SK-N-SH (cell line): ENCODE measurements at regions not wholly inside any gene's neighbourhood (a gene's known extent, or its start where the extent isn't known, plus 50 kb on each side); places are given as distances from the start of the nearest gene placed in this dataset.

Experiments used
- CTCF ChIA-PET: fragments of 300-600, 350-600 bp; formaldehyde crosslinking; extraction: SDS; loops from one replicate; lab custom pipeline; 2021; lab: Yijun Ruan, JAX
- POLR2A ChIA-PET: fragments of 350-600 bp; sonication (Branson Sonifier 250); formaldehyde crosslinking; extraction: SDS; loops from one replicate; lab custom pipeline; 2020; ENCODE audit warnings: antibody characterized with exemption, inconsistent platforms; lab: Yijun Ruan, JAX
- DNase-seq: peaks from one replicate; pipeline ENCODE4 v3.0.0; 2012
- H2AFZ ChIP-seq: fragments of 200-600 bp; sonication (generic); 2 replicates; pipeline ENCODE4 v1.8.1; 2016; ENCODE audit warnings: antibody characterized with exemption, mild to moderate bottlenecking, low read depth
- H3F3A ChIP-seq: fragments of 200-600 bp; sonication (generic); replicated peaks from 2 replicates; pipeline ENCODE3; 2016; ENCODE audit warnings: antibody characterized with exemption, mild to moderate bottlenecking; ENCODE audit not compliant: insufficient read depth
- H3K27ac ChIP-seq, 2 experiments: fragments of 200-500 bp in 1 of 2; fragments of 200-600 bp in 1 of 2; sonication (Bioruptor generic) in 1 of 2; sonication (generic), shearing (Covaris generic) in 1 of 2; 2 replicates each; pipeline versions ENCODE4 v1.5.1 to v1.6.1; 2014 to 2016; ENCODE audit warnings: low read depth in 2 of 2, inconsistent platforms in 1 of 2, low read length in 1 of 2, mild to moderate bottlenecking in 1 of 2, mixed read lengths in 1 of 2
- H3K27me3 ChIP-seq: fragments of 200-600 bp; sonication (generic), shearing (Covaris generic); 2 replicates; pipeline ENCODE4 v1.6.1; 2016; ENCODE audit warnings: mixed run types; ENCODE audit not compliant: insufficient read depth
- H3K36me3 ChIP-seq, 2 experiments: fragments of 200-500 bp in 1 of 2; fragments of 200-600 bp in 1 of 2; sonication (Bioruptor generic) in 1 of 2; sonication (generic) in 1 of 2; replicated peaks in 1 of 2; 2 replicates each; pipeline versions ENCODE3 to v1.5.1; 2014 to 2016; ENCODE audit warnings: low read length in 1 of 2, mild to moderate bottlenecking in 1 of 2; ENCODE audit not compliant: insufficient read depth in 2 of 2, control insufficient read depth in 1 of 2
- H3K4me1 ChIP-seq, 2 experiments: fragments of 200-500 bp in 1 of 2; fragments of 200-600 bp in 1 of 2; sonication (Bioruptor generic) in 1 of 2; sonication (generic), shearing (Covaris generic) in 1 of 2; 2 replicates each; pipeline versions ENCODE4 v1.5.1 to v1.6.1; 2014 to 2016; ENCODE audit warnings: low read depth in 1 of 2, low read length in 1 of 2, mixed run types in 1 of 2; ENCODE audit not compliant: insufficient read depth in 2 of 2, control insufficient read depth in 1 of 2
- H3K4me2 ChIP-seq: fragments of 200-600 bp; sonication (generic), shearing (Covaris generic); 2 replicates; pipeline ENCODE4 v1.6.1; 2017; ENCODE audit warnings: mixed run types
- H3K4me3 ChIP-seq, 2 experiments: fragments of 200-500 bp in 1 of 2; fragments of 200-600 bp in 1 of 2; sonication (Bioruptor generic) in 1 of 2; sonication (generic), shearing (Covaris generic) in 1 of 2; 2 replicates each; pipeline versions ENCODE4 v1.5.1 to v1.8.1; 2014 to 2016; ENCODE audit warnings: low read depth in 2 of 2, inconsistent platforms in 1 of 2, low read length in 1 of 2, mild to moderate bottlenecking in 1 of 2, mixed read lengths in 1 of 2, moderate library complexity in 1 of 2
- H3K79me2 ChIP-seq: fragments of 200-600 bp; sonication (generic); 2 replicates; pipeline ENCODE4 v1.8.1; 2017; ENCODE audit warnings: mild to moderate bottlenecking; ENCODE audit not compliant: insufficient read depth
- H3K9ac ChIP-seq: fragments of 200-600 bp; sonication (generic); 2 replicates; pipeline ENCODE4 v1.6.1; 2017; ENCODE audit warnings: mixed run types
- H3K9me2 ChIP-seq: fragments of 200-600 bp; sonication (generic); 2 replicates; pipeline ENCODE4 v1.6.1; 2017; ENCODE audit warnings: mixed run types
- H3K9me3 ChIP-seq: fragments of 200-600 bp; sonication (generic); 2 replicates; pipeline ENCODE4 v1.6.1; 2017; ENCODE audit warnings: mixed run types, mild to moderate bottlenecking, moderate library complexity
- H4K20me1 ChIP-seq: fragments of 200-600 bp; sonication (generic); 2 replicates; pipeline ENCODE4 v1.6.1; 2017; ENCODE audit warnings: mild to moderate bottlenecking, mixed run types; ENCODE audit not compliant: insufficient read depth
- CHD2 ChIP-seq: fragments of 150-350 bp; IDR thresholded peaks from 2 replicates; pipeline ENCODE4 v1.6.1; 2018; ENCODE audit warnings: low read length; ENCODE audit not compliant: partially characterized antibody
- EP300 ChIP-seq, 2 experiments: IDR thresholded peaks; 2 replicates each; pipeline versions ENCODE4 v1.4.0 to v1.6.1; 2012; ENCODE audit warnings: borderline replicate concordance in 1 of 2, low read depth in 1 of 2, low read length in 1 of 2
- EZH2phosphoT487 ChIP-seq: fragments of 200-600 bp; sonication (generic); IDR thresholded peaks from 2 replicates; pipeline ENCODE4 v1.6.1; 2017; ENCODE audit warnings: low read depth, mixed run types, mild to moderate bottlenecking, antibody characterized with exemption, moderate library complexity, borderline replicate concordance
- FOSL2 ChIP-seq: IDR thresholded peaks from 2 replicates; pipeline ENCODE4 v1.4.0; 2012; ENCODE audit warnings: low read depth, mild to moderate bottlenecking, moderate library complexity, borderline replicate concordance
- FOXM1 ChIP-seq: IDR thresholded peaks from 2 replicates; pipeline ENCODE4 v1.4.0; 2012; ENCODE audit warnings: low read depth, mild to moderate bottlenecking
- IRF3 ChIP-seq: fragments of 150-350 bp; IDR thresholded peaks from 2 replicates; pipeline ENCODE4 v1.6.1; 2016; ENCODE audit warnings: mild to moderate bottlenecking, low read depth, low read length
- MAX ChIP-seq: IDR thresholded peaks from 2 replicates; pipeline ENCODE4 v1.4.0; 2012; ENCODE audit warnings: low read depth
- MXI1 ChIP-seq: IDR thresholded peaks from 2 replicates; pipeline ENCODE4 v1.6.1; 2012; ENCODE audit warnings: mild to moderate bottlenecking, low read depth, low read length, improper control_type of control experiment
- PBX3 ChIP-seq: IDR thresholded peaks from 2 replicates; pipeline ENCODE4; 2012
- POLR2AphosphoS5 ChIP-seq: IDR thresholded peaks from 2 replicates; pipeline ENCODE4 v1.6.1; 2012; ENCODE audit warnings: low read depth, low read length
- RAD21 ChIP-seq: IDR thresholded peaks from 2 replicates; pipeline ENCODE4 v1.6.1; 2012; ENCODE audit warnings: mild to moderate bottlenecking, low read length
- RCOR1 ChIP-seq: fragments of 150-350 bp; IDR thresholded peaks from 2 replicates; pipeline ENCODE4 v1.6.1; 2017; ENCODE audit warnings: antibody characterized with exemption, low read length
- RFX5 ChIP-seq: IDR thresholded peaks from 2 replicates; pipeline ENCODE4 v1.6.1; 2012; ENCODE audit warnings: mild to moderate bottlenecking, improper control_type of control experiment, low read length
- RXRA ChIP-seq: IDR thresholded peaks from 2 replicates; pipeline ENCODE4 v1.4.0; 2012; ENCODE audit warnings: low read depth, mild to moderate bottlenecking, borderline replicate concordance
- SIN3A ChIP-seq: IDR thresholded peaks from 2 replicates; pipeline ENCODE4 v1.6.1; 2012; ENCODE audit warnings: low read depth, mild to moderate bottlenecking, low read length, moderate library complexity, borderline replicate concordance
- SMC3 ChIP-seq: IDR thresholded peaks from 2 replicates; pipeline ENCODE4 v1.6.1; 2012; ENCODE audit warnings: low read depth, low read length, improper control_type of control experiment
- TAF1 ChIP-seq: IDR thresholded peaks from 2 replicates; pipeline ENCODE4 v1.6.1; 2012; ENCODE audit warnings: low read depth, mild to moderate bottlenecking, low read length, moderate library complexity, borderline replicate concordance
- TEAD4 ChIP-seq: IDR thresholded peaks from 2 replicates; pipeline ENCODE4 v1.4.0; 2012; ENCODE audit warnings: mild to moderate bottlenecking, borderline replicate concordance; ENCODE audit not compliant: insufficient read depth
- USF2 ChIP-seq: fragments of 150-350 bp; IDR thresholded peaks from 2 replicates; pipeline ENCODE4 v1.6.1; 2017; ENCODE audit warnings: antibody characterized with exemption, low read length, low read depth, borderline replicate concordance
- ZBTB33 ChIP-seq: IDR thresholded peaks from 2 replicates; pipeline ENCODE4 v1.4.0; 2012; ENCODE audit warnings: low read depth, borderline replicate concordance
- WGBS: methylation state at CpG from one replicate; pipeline ENCODE4 v1.1.6; 2017; ENCODE audit warnings: low lambda C conversion rate; 5-methylcytosine and 5-hydroxymethylcytosine counted together

- no peak for TF ChIP-seq RXRA
- TF ChIP-seq EZH2phosphoT487, result no peak
- no peak for TF ChIP-seq RCOR1
- no peak for TF ChIP-seq RAD21
- TF ChIP-seq USF2, result no peak
- no peak for TF ChIP-seq ZBTB33
Observed at GRCh38 chr1:67540025-67540732, 110.0 kb upstream of the SERBP1 start (continued).

- Histone ChIP-seq H3K9me3 (no peaks in the 10 kb centered on the region), H3K36me3 (no peaks in the 10 kb centered on the region), H3K79me2 (no peaks in the 10 kb centered on the region), H2AFZ (no peak overlapping the region), H3K27me3 (no peaks in the 10 kb centered on the region), H3K4me3 (no peak overlapping the region), H3K4me2 (no peak overlapping the region), H3K9me2 (no peaks in the 10 kb centered on the region), H3K9ac (no peak overlapping the region), H3F3A (no peaks in the 10 kb centered on the region), H3K27ac (no peak overlapping the region), H3K4me1 (no peaks in the 10 kb centered on the region; a peak in 1 of 4 replicates), H4K20me1 (no peaks in the 10 kb centered on the region)
- TF ChIP-seq FOXM1 (no peak), EZH2phosphoT487 (no peak), IRF3 (no peak), MXI1 (no peak), SMC3 (no peak), SIN3A (no peak), RCOR1 (no peak), FOSL2 (no peak), RFX5 (no peak), EP300 (IDR thresholded peaks at IDR 0.05; ENCODE audit: borderline replicate concordance in 1 of 2, low read depth in 1 of 2, low read length in 1 of 2) (no peak), USF2 (no peak), PBX3 (no peak), POLR2AphosphoS5 (no peak), TEAD4 (no peak), TAF1 (no peak), ZBTB33 (no peak), MAX (no peak), CHD2 (no peak)
- ChIA-PET POLR2A (no interaction called here), CTCF (interaction anchor here (1.1 to 10.6 kb wide), 6 partner anchors 14 to 310 kb away, joined by 3 to 284 read pairs (median 14); no protein-coding TSS in a partner anchor)
- no peak for DNase-seq
- 81% methylated on average over 1 of the region's 1 CpG for WGBS
Observed at GRCh38 chr1:67540733-67541125, 110.5 kb upstream of the SERBP1 start.
